GM19240 (cell line): ENCODE measurements at regions not wholly inside any gene's neighbourhood (a gene's known extent, or its start where the extent isn't known, plus 50 kb on each side); places are given as distances from the start of the nearest gene placed in this dataset.
A peak's percentile ranks its signal among the peaks of the same experiment; 100 is the strongest.
"Not testable (repeated sequence)": the region's sequence is repeated elsewhere in the genome, so short reads cannot be mapped to it uniquely, and the experiment has no call there.

Experiments used
- DNase-seq: peaks from one replicate; pipeline ENCODE4 v3.0.0; 2011; ENCODE audit warnings: low spot score; ENCODE audit not compliant: insufficient read length

GRCh38 chr18:22699629-22700028 lies 233.5 kb upstream of the RBBP8 start:
- no peak for DNase-seq

GRCh38 chr18:22700920-22701319 lies 232.2 kb upstream of the RBBP8 start:
- no peak for DNase-seq

GRCh38 chr18:22701326-22701725 lies 231.8 kb upstream of the RBBP8 start:
- DNase-seq = no peak

- no peak for DNase-seq
Measured at GRCh38 chr18:22701795-22702194, 231.3 kb upstream of the RBBP8 start.

GRCh38 chr18:22702806-22703205 lies 230.3 kb upstream of the RBBP8 start:
- no peak for DNase-seq

- peak; percentile 23 for DNase-seq
Measured at GRCh38 chr18:22703883-22704585, 229.1 kb upstream of the RBBP8 start.

GRCh38 chr18:22704586-22704918 lies 228.6 kb upstream of the RBBP8 start:
- DNase-seq = no peak

- DNase-seq = no peak
Measured at GRCh38 chr18:22705328-22705727, 227.8 kb upstream of the RBBP8 start.

- not testable (repeated sequence) for DNase-seq
Measured at GRCh38 chr18:22706025-22706424, 227.1 kb upstream of the RBBP8 start.

GRCh38 chr18:22709288-22710060 lies 223.7 kb upstream of the RBBP8 start:
- no peak for DNase-seq

- no peak for DNase-seq
Measured at GRCh38 chr18:22710673-22711191, 222.4 kb upstream of the RBBP8 start.

- DNase-seq = no peak
Measured at GRCh38 chr18:22711192-22711685, 221.9 kb upstream of the RBBP8 start.

- DNase-seq = no peak
Measured at GRCh38 chr18:22713511-22713910, 219.6 kb upstream of the RBBP8 start.

GRCh38 chr18:22717536-22717935 lies 215.6 kb upstream of the RBBP8 start:
- not testable (repeated sequence) for DNase-seq

GRCh38 chr18:22723221-22723620 lies 209.9 kb upstream of the RBBP8 start:
- DNase-seq = no peak

- DNase-seq = no peak
Measured at GRCh38 chr18:22723773-22724172, 209.4 kb upstream of the RBBP8 start.

- DNase-seq = no peak
Measured at GRCh38 chr18:22726469-22726868, 206.7 kb upstream of the RBBP8 start.

GRCh38 chr18:22728016-22728415 lies 205.1 kb upstream of the RBBP8 start:
- no peak for DNase-seq

- DNase-seq = no peak
Measured at GRCh38 chr18:22728481-22729105, 204.5 kb upstream of the RBBP8 start.

- no peak for DNase-seq
Measured at GRCh38 chr18:22731398-22731797, 201.7 kb upstream of the RBBP8 start.

GRCh38 chr18:22734105-22734661 lies 198.9 kb upstream of the RBBP8 start:
- DNase-seq = no peak
